ENCODE measurements at regions not wholly inside any gene's neighbourhood (a gene's known extent, or its start where the extent isn't known, plus 50 kb on each side); places are given as distances from the start of the nearest gene placed in this dataset.

DNA sequence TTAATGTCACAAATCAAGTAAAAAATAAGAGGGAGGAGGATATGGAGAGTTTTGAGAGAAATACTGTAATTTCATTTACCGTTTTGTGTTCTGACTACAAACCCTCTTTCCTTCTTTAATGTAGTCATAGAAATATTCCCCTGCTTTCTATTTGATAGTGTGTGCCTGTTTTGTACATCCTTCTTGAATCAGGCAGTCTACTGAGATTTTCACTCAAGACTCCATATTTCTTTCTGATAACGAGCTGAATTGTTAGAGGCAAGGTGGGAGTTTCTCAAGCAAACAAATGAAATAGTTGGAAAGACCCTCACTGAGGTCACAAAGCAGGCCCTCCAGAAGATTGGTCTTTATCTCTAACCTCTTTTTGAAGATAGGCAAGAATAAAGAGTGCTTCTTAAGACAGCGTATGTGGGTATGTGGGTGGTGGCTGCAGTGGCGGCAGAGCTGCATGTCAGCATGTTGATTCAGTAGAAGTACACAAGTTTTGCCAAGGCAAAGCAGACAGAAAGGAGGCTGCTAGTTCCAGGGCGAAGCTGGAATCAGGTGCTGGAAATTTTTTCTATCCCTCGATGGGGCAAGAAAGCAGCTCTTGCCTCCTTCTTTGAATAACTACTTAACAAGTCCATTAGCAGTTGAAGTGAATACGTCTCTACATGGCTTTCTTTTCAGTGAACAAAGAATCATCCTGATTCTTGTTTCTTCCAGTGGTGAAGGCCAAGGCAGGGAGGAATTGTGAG is 164.2 kb downstream of the FAM76B start:
- no peak for TF ChIP-seq POLR2A (IDR thresholded peaks at IDR 0.05)
- TF ChIP-seq, protein P1, sequence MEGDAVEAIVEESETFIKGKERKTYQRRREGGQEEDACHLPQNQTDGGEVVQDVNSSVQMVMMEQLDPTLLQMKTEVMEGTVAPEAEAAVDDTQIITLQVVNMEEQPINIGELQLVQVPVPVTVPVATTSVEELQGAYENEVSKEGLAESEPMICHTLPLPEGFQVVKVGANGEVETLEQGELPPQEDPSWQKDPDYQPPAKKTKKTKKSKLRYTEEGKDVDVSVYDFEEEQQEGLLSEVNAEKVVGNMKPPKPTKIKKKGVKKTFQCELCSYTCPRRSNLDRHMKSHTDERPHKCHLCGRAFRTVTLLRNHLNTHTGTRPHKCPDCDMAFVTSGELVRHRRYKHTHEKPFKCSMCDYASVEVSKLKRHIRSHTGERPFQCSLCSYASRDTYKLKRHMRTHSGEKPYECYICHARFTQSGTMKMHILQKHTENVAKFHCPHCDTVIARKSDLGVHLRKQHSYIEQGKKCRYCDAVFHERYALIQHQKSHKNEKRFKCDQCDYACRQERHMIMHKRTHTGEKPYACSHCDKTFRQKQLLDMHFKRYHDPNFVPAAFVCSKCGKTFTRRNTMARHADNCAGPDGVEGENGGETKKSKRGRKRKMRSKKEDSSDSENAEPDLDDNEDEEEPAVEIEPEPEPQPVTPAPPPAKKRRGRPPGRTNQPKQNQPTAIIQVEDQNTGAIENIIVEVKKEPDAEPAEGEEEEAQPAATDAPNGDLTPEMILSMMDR (IDR thresholded peaks at IDR 0.05): no peak
- TF ChIP-seq EP300 (IDR thresholded peaks at IDR 0.05): no peak
- TF ChIP-seq POLR2AphosphoS5 (IDR thresholded peaks at IDR 0.05): no peak
